ENCODE measurements at regions not wholly inside any gene's neighbourhood (a gene's known extent, or its start where the extent isn't known, plus 50 kb on each side); places are given as distances from the start of the nearest gene placed in this dataset.

GRCh38 chr2:3051266-3051665 is 326.4 kb downstream of the EIPR1 start:
- Histone ChIP-seq H3K9me3 (ENCODE audit: control insufficient read depth, insufficient read depth, low read length) (no peaks in the 10 kb centered on the region), H3K79me2 (ENCODE audit: control insufficient read depth, low read length) (no peaks in the 10 kb centered on the region), H4K20me1 (ENCODE audit: control insufficient read depth, insufficient read depth, low read depth, low read length) (no peaks in the 10 kb centered on the region), H3K4me1 (ENCODE audit: control insufficient read depth, low read length) (no peaks in the 10 kb centered on the region), H3K27ac (ENCODE audit: low read depth, low read length) (no peak overlapping the region), H3K4me2 (ENCODE audit: low read length) (no peak overlapping the region), H3K4me3 (ENCODE audit: low read length) (no peak overlapping the region), H3K9me2 (replicated peaks; ENCODE audit: control insufficient read depth, low read length) (no peaks in the 10 kb centered on the region), H3K36me3 (ENCODE audit: control insufficient read depth, low read length) (no peaks in the 10 kb centered on the region), H3F3A (ENCODE audit: control insufficient read depth, insufficient read depth) (no peaks in the 10 kb centered on the region), H3K27me3 (ENCODE audit: control insufficient read depth, low read length) (no peaks in the 10 kb centered on the region)
- TF ChIP-seq CTCF (IDR thresholded peaks at IDR 0.05; ENCODE audit: low read depth, low read length, poor library complexity, severe bottlenecking) (no peak), EZH2phosphoT487 (IDR thresholded peaks at IDR 0.05; ENCODE audit: borderline replicate concordance, low read length) (no peak)

- H3K9me3 ChIP-seq (ENCODE audit: control insufficient read depth, insufficient read depth, low read length) = no peaks in the 10 kb centered on the region
- no peaks in the 10 kb centered on the region for H3F3A ChIP-seq (ENCODE audit: control insufficient read depth, insufficient read depth)
- H3K4me3 ChIP-seq (ENCODE audit: low read length) = no peak overlapping the region
- H3K36me3 ChIP-seq (ENCODE audit: control insufficient read depth, low read length) = no peaks in the 10 kb centered on the region
- H3K27me3 ChIP-seq (ENCODE audit: control insufficient read depth, low read length) = no peaks in the 10 kb centered on the region
- no peaks in the 10 kb centered on the region for H3K4me1 ChIP-seq (ENCODE audit: control insufficient read depth, low read length)
- H3K9me2 ChIP-seq (replicated peaks; ENCODE audit: control insufficient read depth, low read length) = no peaks in the 10 kb centered on the region
- TF ChIP-seq CTCF (IDR thresholded peaks at IDR 0.05; ENCODE audit: low read depth, low read length, poor library complexity, severe bottlenecking) (no peak), EZH2phosphoT487 (IDR thresholded peaks at IDR 0.05; ENCODE audit: borderline replicate concordance, low read length) (no peak)
- H3K27ac ChIP-seq (ENCODE audit: low read depth, low read length) = no peak overlapping the region
- H3K4me2 ChIP-seq (ENCODE audit: low read length) = no peak overlapping the region
- no peaks in the 10 kb centered on the region for H3K79me2 ChIP-seq (ENCODE audit: control insufficient read depth, low read length)
- no peaks in the 10 kb centered on the region for H4K20me1 ChIP-seq (ENCODE audit: control insufficient read depth, insufficient read depth, low read depth, low read length)
Observed at GRCh38 chr2:3046170-3046865, 331.3 kb downstream of the EIPR1 start.

GRCh38 chr2:3045318-3045921 is 332.2 kb downstream of the EIPR1 start:
- Histone ChIP-seq H3K36me3 (ENCODE audit: control insufficient read depth, low read length) (no peaks in the 10 kb centered on the region), H3K9me2 (replicated peaks; ENCODE audit: control insufficient read depth, low read length) (no peaks in the 10 kb centered on the region), H3K79me2 (ENCODE audit: control insufficient read depth, low read length) (no peaks in the 10 kb centered on the region), H3K9me3 (ENCODE audit: control insufficient read depth, insufficient read depth, low read length) (no peaks in the 10 kb centered on the region), H3K27ac (ENCODE audit: low read depth, low read length) (no peak overlapping the region), H3K4me3 (ENCODE audit: low read length) (no peak overlapping the region), H4K20me1 (ENCODE audit: control insufficient read depth, insufficient read depth, low read depth, low read length) (no peaks in the 10 kb centered on the region), H3K4me2 (ENCODE audit: low read length) (no peak overlapping the region), H3K4me1 (ENCODE audit: control insufficient read depth, low read length) (no peaks in the 10 kb centered on the region), H3F3A (ENCODE audit: control insufficient read depth, insufficient read depth) (no peaks in the 10 kb centered on the region), H3K27me3 (ENCODE audit: control insufficient read depth, low read length) (no peaks in the 10 kb centered on the region)
- TF ChIP-seq EZH2phosphoT487 (IDR thresholded peaks at IDR 0.05; ENCODE audit: borderline replicate concordance, low read length) (no peak), CTCF (IDR thresholded peaks at IDR 0.05; ENCODE audit: low read depth, low read length, poor library complexity, severe bottlenecking) (no peak)

Measured in DOHH2 (cell line).